C4-2B (cell line): ENCODE measurements at regions not wholly inside any gene's neighbourhood (a gene's known extent, or its start where the extent isn't known, plus 50 kb on each side); places are given as distances from the start of the nearest gene placed in this dataset.
"Not testable (repeated sequence)": the region's sequence is repeated elsewhere in the genome, so short reads cannot be mapped to it uniquely, and the experiment has no call there.

Source experiments
- H3K27ac ChIP-seq: fragments of 450-650 bp; 2 replicates; pipeline ENCODE4 v1.5.1; 2017
- CTCF ChIP-seq: fragments of 450-650 bp; conservative IDR thresholded peaks from 2 replicates; pipeline ENCODE4 v1.5.1; 2017; ENCODE audit warnings: mild to moderate bottlenecking
- ZFX ChIP-seq: fragments of 450-650 bp; IDR thresholded peaks from 2 replicates; pipeline ENCODE4 v1.6.1; 2017

DNA sequence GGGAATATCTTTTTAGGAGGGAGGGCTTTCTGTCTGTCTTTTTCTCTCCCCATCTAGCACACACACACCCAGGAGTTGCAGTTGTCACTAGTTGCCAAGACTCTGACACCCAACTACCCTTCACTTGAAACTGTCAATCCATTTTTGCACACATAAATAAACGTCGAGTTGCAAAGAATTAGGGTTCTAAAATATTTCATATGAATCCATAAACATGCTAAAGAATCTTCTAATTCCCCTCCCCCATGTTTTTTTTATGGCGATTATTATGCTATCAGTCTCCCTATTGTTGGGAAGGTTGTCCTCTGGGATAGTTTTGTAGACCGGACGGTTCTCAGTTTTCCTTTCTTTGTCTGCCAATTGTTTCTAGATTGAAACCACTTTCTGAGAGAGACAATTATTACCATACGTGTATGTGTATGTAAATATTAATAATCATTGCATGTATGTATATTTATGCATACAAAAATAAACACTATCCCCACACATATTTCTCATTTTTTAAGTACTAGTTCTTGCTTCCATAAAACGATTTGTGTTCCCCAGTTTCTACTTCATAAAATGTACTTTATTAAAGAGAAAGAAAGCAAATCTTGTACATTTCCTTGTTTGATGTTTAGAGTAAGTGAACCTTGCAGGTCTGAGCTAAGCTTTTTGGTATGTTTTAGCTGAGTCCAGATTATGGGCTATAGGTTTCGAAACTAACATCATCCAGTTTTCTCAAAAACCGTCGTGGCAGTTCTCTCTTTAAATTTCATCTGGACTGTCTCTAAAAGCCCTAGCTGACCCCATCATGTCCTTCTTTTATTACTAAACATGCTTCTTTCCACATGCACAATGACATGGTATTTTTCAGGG lies 165.0 kb upstream of the MPDZ start:
- no peak for TF ChIP-seq CTCF
- no peak for TF ChIP-seq ZFX
- H3K27ac ChIP-seq = no peak overlapping the region

DNA sequence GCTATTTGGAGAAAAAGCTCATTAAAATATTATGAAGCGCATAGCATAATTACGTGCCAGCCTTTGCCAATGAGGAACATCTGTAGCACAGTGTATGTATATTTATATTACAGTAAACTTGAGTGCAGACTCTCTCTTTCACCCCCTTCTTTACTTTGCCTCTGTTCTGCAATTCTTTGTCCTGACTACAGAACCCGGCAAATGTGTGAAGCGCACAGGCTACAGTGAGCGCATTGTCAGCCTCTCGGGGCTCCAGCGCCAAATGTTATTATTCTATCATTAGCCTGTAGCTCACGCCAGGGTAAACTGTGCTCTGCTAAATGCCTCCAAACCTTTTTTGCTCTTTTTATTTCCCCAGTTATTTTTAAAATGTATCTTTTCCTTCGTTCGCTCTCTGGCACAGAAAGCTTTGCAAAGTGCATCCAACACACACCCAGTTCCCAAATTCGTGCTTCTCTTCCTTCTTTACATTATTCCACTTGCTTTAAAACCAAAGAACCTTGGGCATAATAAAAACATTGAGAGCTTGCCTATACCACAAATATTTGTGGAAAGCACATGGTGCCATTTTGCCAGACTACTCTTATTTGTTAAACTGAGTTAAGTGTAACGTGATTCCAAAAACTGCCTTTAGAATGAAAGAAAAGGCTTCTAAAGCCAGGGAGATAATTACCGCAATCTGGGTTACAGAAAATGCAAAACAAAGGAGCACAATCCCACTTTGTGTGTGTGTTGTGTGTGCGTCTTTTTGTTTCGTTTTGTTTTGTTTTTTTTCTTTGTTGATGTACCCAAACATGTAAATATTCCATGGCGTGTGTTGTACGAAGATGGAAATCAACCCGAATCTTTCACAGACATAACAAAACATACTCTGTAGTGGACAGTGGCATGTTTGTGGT lies 164.1 kb upstream of the MPDZ start:
- TF ChIP-seq CTCF (no peak), ZFX (no peak)
- no peak overlapping the region for H3K27ac ChIP-seq

- H3K27ac ChIP-seq = no peak overlapping the region
- TF ChIP-seq CTCF = no peak
- TF ChIP-seq ZFX = no peak
Measured at GRCh38 chr9:13439685-13440476, 160.4 kb upstream of the MPDZ start.

DNA sequence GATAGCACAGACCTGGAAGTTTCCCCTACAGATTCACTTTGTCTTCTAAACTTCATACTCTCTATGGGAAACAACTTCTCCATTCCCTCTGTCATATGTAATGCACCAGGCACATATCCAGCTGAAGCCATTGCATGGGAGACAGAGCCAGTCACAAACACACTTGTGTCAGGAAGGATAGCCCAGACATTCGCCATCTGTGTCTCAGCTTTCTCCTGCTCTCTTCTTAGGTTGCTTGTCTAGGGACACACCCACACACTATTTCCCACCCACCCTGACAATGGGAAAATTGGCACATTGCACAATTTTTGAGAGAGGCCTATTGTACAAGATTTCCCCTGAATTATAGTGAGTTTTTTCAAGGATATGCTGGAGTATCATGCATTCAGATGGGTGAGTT lies 158.4 kb upstream of the MPDZ start:
- no peak for TF ChIP-seq ZFX
- TF ChIP-seq CTCF = no peak
- H3K27ac ChIP-seq = no peak overlapping the region

DNA sequence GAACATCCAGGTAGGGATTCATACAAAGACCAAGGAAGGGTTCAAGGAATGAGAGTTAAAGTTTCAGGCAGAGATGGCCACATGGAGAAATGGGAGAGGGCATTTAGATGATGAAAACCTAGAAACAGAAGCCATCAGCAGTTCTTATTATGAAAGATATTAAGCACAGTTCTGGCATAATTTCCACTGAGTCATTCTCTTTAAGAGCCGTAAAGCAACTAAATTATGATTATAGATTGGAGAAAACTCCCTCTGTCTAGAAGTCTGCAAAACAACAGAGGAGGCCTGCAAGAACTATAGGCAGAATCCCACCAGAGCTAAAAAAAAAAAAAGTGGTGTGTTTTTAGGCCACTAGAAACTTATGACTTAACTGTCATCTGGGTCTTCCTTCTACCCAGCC lies 157.1 kb upstream of the MPDZ start:
- H3K27ac ChIP-seq = no peak overlapping the region
- no peak for TF ChIP-seq ZFX

DNA sequence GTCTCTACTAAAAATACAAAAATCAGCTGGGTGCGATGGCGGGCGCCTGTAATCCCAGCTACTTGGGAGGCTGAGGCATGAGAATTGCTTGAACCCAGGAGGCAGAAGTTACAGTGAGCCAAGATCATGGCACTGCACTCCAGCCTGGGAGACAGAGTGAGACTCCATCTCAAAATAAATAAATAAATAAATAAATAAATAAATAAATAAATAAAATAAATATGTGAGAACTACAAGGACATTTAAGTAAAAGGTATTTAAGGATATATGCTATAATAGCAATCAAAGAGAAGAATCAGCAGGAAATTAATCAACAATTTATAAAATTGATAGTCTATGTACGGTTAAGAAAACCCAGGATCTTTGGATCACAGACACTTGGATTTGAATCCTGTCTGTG lies 154.0 kb upstream of the MPDZ start:
- H3K27ac ChIP-seq = not testable (repeated sequence)

- no peak overlapping the region for H3K27ac ChIP-seq
- TF ChIP-seq CTCF = no peak
- no peak for TF ChIP-seq ZFX
Measured at GRCh38 chr9:13432904-13433303, 153.4 kb upstream of the MPDZ start.

DNA sequence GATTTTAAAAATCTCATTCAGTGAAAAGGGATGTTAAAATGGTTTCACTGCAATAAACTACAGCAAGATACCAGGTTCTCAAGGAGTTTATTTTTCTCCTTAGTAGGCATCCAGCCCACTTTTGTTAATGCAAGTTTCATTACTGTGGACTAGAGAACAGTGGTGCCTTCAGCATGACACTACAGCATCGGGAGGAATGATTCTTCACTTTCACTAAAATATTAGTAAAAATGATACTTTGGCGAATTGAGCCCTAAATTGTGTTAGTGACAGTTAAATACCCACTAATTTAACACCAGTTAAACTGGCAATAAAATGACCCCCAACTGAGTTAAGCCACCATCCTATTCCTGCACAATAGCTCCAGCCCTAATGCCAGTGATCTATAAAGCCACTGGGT lies 152.2 kb upstream of the MPDZ start:
- TF ChIP-seq ZFX (no peak), CTCF (no peak)
- H3K27ac ChIP-seq = no peak overlapping the region
